A172 (cell line): ENCODE measurements at regions not wholly inside any gene's neighbourhood (a gene's known extent, or its start where the extent isn't known, plus 50 kb on each side); places are given as distances from the start of the nearest gene placed in this dataset.
"Not testable (repeated sequence)": the region's sequence is repeated elsewhere in the genome, so short reads cannot be mapped to it uniquely, and the experiment has no call there.

Source experiments
- DNase-seq: peaks from one replicate; pipeline ENCODE4 v3.0.0-alpha.2; 2015; ENCODE audit warnings: low spot score

GRCh38 chrX:55142206-55142918 lies 53.5 kb downstream of the PAGE2 start:
- DNase-seq = no peak

GRCh38 chrX:55142919-55143310 lies 54.1 kb downstream of the PAGE2 start:
- DNase-seq = no peak

- DNase-seq = no peak
Measured at GRCh38 chrX:55143621-55144020, 54.8 kb downstream of the PAGE2 start.

- DNase-seq = no peak
Measured at GRCh38 chrX:55144697-55145096, 55.9 kb downstream of the PAGE2 start.

GRCh38 chrX:55149242-55149641 lies 60.4 kb downstream of the PAGE2 start:
- no peak for DNase-seq

- no peak for DNase-seq
Measured at GRCh38 chrX:55151199-55151598, 62.4 kb downstream of the PAGE2 start.

- no peak for DNase-seq
Measured at GRCh38 chrX:55159551-55159950, 60.6 kb upstream of the PAGE5 start.

- DNase-seq = peak; percentile 74
Measured at GRCh38 chrX:55160685-55161552, 59.2 kb upstream of the PAGE5 start.

GRCh38 chrX:55161581-55161980 lies 58.6 kb upstream of the PAGE5 start:
- DNase-seq = no peak

GRCh38 chrX:55163171-55163570 lies 57.0 kb upstream of the PAGE5 start:
- DNase-seq = no peak

- not testable (repeated sequence) for DNase-seq
Measured at GRCh38 chrX:55165026-55165425, 55.1 kb upstream of the PAGE5 start.

GRCh38 chrX:55167124-55167803 lies 52.9 kb upstream of the PAGE5 start:
- DNase-seq = no peak

GRCh38 chrX:55167901-55168300 lies 52.2 kb upstream of the PAGE5 start:
- no peak for DNase-seq

- DNase-seq = no peak
Measured at GRCh38 chrX:55169782-55170181, 50.4 kb upstream of the PAGE5 start.
